HL-60/S4 treated with phorbol 12-myristate 13-acetate at 8.2 ng/mL for 4 days and 3 days (cell line): ENCODE measurements at regions not wholly inside any gene's neighbourhood (a gene's known extent, or its start where the extent isn't known, plus 50 kb on each side); places are given as distances from the start of the nearest gene placed in this dataset.

Experiments used
- in situ Hi-C: fragments of 300-500 bp; cut with MboI; formaldehyde crosslinking; loops from 2 replicates; pipeline ENCODE4 v1.15.0; 2022; ENCODE audit warnings: low sequenced_read_pairs

- in situ Hi-C loops: no loop called here
Measured at GRCh38 chr6:105817961-105818360, 268.2 kb upstream of the PRDM1 start.

GRCh38 chr6:105817370-105817769 is 268.8 kb upstream of the PRDM1 start:
- in situ Hi-C loops: no loop called here

GRCh38 chr6:105816847-105817246 is 269.3 kb upstream of the PRDM1 start:
- in situ Hi-C loops: no loop called here

GRCh38 chr6:105815661-105816555 is 270.2 kb upstream of the PRDM1 start:
- in situ Hi-C loops: no loop called here

GRCh38 chr6:105814745-105815536 is 271.2 kb upstream of the PRDM1 start:
- in situ Hi-C loops: no loop called here

- in situ Hi-C loops: no loop called here
Measured at GRCh38 chr6:105810922-105811482, 275.1 kb upstream of the PRDM1 start.

- in situ Hi-C loops: no loop called here
Measured at GRCh38 chr6:105810105-105810921, 275.8 kb upstream of the PRDM1 start.

GRCh38 chr6:105808571-105808970 is 277.6 kb upstream of the PRDM1 start:
- in situ Hi-C loops: no loop called here

- in situ Hi-C loops: no loop called here
Measured at GRCh38 chr6:105807905-105808304, 278.2 kb upstream of the PRDM1 start.

GRCh38 chr6:105806486-105806920 is 279.6 kb upstream of the PRDM1 start:
- in situ Hi-C loops: no loop called here

GRCh38 chr6:105805501-105806023 is 280.6 kb upstream of the PRDM1 start:
- in situ Hi-C loops: no loop called here

GRCh38 chr6:105804424-105804823 is 281.7 kb upstream of the PRDM1 start:
- in situ Hi-C loops: no loop called here

GRCh38 chr6:105804000-105804399 is 282.1 kb upstream of the PRDM1 start:
- in situ Hi-C loops: no loop called here

- in situ Hi-C loops: no loop called here
Measured at GRCh38 chr6:105803442-105803841, 282.7 kb upstream of the PRDM1 start.

GRCh38 chr6:105802703-105803102 is 283.4 kb upstream of the PRDM1 start:
- in situ Hi-C loops: no loop called here

GRCh38 chr6:105800871-105801270 is 285.3 kb upstream of the PRDM1 start:
- in situ Hi-C loops: no loop called here

- in situ Hi-C loops: no loop called here
Measured at GRCh38 chr6:105800398-105800797, 285.7 kb upstream of the PRDM1 start.

GRCh38 chr6:105799056-105799455 is 287.1 kb upstream of the PRDM1 start:
- in situ Hi-C loops: loop anchor here (25.0 kb wide), 1 partner anchor 288 kb away; the partner anchor contains the start of gene PRDM1

- in situ Hi-C loops: loop anchor here (25.0 kb wide), 1 partner anchor 289 kb away; the partner anchor contains the start of gene PRDM1
Measured at GRCh38 chr6:105797983-105798453, 288.1 kb upstream of the PRDM1 start.
